Stimulated activated CD8-positive, alpha-beta memory T cell treated with anti-CD3 and anti-CD28 coated beads, Interleukin-2, amount 100 ng/mL, for 48 hours (primary cell): ENCODE measurements at regions not wholly inside any gene's neighbourhood (a gene's known extent, or its start where the extent isn't known, plus 50 kb on each side); places are given as distances from the start of the nearest gene placed in this dataset.
"Not testable (repeated sequence)": the region's sequence is repeated elsewhere in the genome, so short reads cannot be mapped to it uniquely, and the experiment has no call there.

ENCODE experiments used
- DNase-seq, 2 donors: peaks; one replicate each; pipeline ENCODE4 v3.0.0-alpha.2; 2020; ENCODE audit warnings: low read depth in 2 of 2

DNA sequence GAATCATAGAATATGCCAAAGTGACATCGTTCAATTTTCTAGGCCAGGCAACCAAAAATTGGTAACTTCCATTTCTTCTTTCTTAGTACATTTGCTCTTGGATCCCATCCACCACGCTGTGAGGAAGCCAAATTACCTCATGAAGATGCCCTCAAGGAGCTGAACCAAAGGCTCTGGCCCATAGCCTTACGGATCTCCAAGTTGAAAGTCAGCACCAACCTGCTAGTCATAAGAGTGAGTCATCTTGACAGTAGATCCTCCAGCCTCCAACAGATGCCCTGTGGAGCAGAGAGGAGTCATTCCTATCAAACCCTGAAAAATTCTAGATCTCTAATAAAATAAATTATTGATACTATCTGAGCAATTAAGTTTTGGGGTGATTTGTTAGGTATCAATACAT is 322.5 kb upstream of the COL8A1 start:
- no peak for DNase-seq

DNA sequence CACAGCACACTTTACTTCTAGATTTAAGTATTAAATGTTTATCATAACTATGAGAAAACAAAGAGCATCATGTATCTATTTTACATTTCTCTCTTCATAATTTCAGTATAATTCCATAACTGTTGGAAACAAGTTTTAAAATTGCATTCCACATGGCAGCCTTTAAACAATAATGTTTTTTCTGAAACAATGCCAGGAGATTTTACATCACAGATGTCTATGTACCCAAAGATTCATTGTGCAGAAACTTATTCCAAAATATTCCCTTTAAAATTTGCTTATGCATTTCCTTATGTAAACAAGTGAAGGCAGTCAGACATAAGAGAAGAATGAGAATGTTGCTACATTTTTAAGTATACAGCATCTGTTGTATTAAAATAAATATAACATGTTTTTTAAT is 324.9 kb upstream of the COL8A1 start:
- no peak for DNase-seq

DNA sequence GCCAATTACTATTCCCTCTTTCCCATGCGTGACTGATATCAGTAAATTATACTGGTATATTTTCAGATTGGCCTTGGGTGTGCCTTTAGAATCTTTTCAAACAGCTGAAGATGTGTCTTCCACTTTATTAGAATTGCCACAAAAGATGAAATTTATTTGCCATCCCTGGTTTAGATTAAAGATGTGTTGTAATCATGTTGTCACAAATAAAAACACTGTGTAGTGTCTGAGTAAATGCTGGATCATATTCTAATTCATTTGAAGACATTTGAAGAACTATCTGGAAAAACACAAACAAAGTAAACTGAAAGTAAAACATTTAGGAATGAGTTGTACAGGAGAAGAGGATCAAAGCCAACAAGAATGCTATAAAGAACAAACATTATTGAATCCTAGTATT is 339.7 kb upstream of the COL8A1 start:
- DNase-seq = no peak

DNA sequence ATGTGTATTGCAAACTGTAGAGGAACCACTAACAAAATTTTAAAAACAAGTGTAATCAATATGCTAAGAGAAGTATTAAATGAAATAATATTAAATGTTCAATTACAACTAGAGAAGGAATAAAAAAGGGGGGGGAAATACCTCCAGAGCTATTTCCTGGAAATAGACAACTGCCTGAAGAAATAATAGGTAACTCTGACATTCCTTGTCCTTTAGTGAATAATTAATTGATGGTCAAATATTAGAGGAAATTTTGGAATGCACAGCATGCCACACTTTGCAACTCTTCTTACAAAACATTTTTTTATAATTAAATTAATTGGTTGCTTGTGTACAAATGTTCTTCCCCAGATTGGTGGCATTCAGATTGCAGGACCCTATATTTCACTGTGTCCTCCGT is 342.6 kb upstream of the COL8A1 start:
- no peak for DNase-seq

DNA sequence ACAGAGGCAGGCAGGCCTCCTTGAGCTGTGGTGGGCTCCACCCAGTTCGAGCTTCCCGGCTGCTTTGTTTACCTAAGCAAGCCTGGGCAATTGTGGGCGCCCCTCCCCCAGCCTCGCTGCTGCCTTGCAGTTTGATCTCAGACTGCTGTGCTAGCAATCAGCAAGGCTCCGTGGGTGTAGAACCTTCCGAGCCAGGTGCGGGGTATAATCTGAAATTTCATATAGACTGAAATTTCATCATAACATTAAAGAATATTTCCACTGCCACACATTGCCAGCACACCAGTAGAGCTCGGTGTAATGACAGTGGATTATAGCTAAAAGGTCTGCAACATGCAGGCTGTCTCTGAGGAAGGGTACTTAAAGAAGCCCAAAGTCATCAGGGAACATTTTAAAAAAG is 344.3 kb upstream of the COL8A1 start:
- not testable (repeated sequence) for DNase-seq

DNA sequence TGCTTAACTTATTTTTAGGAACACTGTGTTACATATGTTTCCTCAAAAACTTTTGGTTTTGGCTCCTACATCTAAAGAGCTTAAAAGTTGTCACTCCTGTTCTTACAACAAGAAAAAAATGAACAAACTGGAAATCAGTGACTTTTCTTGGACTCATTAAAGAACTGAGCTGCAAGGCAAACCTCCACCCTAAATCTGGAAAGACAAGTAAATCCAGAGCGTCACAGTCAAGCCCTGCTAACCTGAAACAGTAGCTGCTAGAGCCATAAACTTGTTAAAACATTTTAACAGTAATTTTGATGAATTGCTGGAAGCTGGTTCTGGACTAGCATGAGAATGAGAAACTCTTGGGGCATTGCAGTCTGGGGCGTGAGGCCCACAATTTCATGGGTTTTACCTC is 350.5 kb upstream of the COL8A1 start:
- DNase-seq = no peak

DNA sequence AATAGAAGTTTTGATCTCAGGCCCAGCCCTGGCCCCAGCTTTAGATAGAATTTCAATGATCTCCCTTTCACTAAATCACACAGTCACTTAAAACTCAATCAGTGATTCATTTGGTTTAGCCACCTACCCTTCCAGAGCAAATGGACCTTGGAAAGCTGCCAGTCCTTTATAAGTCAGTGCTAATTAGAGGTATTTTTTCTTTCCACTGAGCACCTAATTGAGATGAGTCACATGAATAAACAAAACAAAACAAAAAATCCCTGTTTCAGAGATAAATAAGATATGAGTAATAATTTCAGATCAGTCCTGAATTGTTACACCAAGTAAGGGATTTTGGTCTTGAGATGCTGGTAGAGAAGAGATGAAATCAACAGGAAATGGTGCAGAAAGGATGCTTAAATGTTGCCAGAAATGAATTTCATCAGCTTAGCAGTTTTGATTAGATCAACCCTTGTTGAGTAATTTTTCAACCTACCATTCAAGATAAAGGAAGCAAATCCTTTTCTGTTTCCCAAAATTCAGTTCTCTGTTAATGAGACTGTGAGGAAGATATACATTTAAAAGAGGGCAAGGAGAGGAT is 352.0 kb upstream of the COL8A1 start:
- DNase-seq = no peak

DNA sequence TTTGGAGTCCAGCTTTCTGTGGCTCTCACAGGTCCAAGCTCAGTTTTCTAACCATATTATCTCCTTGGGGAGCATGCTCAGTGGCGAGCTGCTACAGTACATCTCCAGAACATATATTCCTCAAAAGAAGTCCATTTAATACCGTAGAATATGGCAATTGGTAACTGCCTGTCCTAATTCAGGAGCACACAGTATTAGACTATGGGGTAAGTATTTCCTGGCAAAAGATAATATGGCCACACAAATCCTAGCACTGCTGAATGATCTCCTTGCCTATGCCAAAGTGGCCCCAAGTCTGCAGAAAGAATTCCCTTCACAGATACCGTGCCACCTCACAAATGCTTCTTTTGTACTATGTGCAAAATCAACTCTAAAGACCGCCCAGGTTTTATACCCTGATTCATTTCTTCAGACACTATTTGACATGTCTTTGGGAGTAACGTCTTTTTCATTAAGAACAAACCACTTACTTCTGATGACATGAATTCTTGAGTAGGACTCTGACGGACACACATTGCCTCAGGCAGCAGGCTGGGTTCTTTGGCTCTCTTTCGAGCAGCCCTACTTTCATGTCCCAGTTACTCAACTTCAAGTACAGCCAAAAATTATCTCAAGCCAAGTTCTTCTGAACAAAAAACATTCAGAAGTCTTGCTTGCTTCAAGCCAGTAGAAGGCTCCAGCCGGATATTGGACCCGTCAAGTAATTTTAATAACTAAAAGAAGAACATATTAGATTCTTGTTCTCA is 368.3 kb upstream of the DCBLD2 start:
- DNase-seq = no peak

DNA sequence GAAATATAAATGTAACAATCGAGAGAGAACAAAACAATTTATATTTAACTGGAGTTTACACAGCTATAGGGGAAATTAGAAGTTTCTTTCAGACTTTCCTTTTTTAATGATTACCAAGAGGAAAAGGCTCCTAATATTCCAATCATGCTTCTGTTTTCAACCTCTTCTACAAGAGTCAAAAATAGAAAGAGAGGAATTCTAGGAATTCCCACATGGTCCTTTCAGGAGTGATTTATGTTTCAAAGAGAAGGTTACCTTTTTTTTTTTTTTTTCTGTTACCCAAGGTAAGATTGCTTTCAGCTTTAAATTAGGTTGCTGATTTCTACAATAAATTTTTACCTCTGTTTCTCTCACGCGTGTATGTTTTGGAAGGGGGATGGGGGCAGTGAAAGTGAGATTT is 355.3 kb upstream of the DCBLD2 start:
- DNase-seq = no peak

DNA sequence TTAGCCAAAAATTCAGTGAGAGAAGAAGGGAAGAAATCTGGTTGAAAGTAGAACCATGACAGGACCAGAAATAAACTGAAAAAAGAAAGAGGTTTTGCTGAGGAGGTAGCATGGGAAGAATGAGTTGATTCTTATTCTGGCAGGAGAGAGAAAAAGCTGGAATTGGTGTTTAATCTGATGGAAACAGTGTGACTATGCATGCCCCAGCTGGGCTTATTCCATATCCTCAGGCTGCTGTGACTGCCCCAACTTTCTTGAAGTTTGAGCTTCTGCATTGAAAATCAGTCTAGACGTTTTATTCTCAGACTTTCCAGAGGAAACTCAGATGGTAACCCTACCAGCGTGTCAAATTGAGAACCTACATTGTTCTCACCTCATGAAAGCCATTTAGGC is 352.5 kb upstream of the DCBLD2 start:
- DNase-seq = no peak

DNA sequence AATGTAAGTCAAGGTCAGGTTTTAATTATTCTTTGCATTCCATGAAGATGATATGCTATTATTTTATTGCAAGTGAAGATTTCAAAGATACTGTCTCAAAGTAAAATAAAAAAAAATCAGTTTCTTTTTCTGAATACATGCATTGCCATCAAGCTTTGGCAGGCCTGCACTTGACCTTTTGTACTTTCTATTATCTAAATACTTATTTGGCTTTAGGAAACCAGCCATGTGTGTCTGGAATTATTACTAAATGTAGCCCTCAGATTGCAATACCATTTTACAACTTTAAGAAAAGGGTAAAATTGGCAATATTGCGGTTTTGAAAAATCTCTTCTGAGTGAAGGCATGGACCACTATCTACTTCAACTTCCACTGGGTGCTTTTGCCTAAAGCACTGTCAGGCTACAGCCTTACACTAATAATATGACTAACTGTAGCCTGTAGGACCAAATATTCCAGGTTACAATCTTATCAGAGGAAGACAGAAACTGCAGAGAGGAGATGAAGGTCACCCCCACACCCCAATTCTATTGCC is 349.4 kb upstream of the DCBLD2 start:
- no peak for DNase-seq

DNA sequence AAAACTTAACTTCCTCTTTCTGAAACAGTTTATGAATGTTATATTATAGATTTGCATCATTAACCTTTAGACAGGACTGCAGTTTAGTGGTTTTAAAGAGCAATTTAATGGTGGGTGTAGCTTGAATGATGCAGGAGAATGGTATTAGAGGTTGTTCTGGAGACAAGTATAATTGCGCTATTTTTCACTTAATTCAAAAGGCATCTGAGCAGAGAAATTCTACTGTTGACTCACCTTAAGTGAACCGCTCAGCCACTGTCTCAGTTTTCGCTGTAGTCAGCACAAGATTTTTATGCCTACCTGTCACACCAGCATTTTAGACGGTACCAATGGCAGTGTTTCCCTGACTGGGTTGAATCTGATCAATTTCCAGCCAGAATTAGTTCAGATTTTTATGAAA is 348.8 kb upstream of the DCBLD2 start:
- no peak for DNase-seq

DNA sequence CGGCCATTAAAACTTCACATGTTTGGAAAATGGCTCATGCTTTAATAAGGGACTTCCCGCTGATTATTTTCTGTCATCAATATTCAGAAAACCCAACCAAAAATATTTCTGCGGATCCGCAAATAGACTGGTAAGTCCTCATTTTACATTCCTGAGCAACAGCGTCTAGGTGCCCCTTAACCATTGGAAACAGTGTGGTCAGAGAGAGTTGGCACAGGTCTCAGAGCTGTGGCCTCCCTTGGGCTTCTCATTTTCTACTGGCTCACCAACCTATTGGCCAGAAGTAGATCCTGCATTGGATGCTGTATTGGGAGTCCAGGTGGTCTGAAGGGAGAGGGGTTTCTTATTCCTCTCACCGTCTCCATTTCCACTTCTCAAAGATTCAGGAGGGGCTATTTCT is 348.1 kb upstream of the DCBLD2 start:
- DNase-seq = no peak

DNA sequence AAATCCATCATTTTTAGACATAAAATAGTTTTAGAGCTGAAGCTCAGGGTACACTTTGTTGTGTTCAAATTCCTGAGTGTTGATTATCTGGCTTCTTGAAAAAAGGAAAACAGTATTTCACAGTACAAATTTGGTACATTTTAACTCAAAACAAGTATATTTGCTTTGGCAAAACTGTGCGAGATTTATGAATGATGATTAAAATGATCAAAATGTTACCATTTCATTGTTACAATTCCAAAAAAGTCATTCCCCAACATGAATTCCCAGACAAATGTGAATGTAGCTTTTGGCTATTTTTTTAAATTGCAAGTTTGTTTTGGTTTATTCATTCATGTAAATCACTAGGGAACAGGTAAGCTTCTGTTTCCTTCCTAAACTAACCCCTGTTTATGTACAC is 347.4 kb upstream of the DCBLD2 start:
- DNase-seq = no peak

DNA sequence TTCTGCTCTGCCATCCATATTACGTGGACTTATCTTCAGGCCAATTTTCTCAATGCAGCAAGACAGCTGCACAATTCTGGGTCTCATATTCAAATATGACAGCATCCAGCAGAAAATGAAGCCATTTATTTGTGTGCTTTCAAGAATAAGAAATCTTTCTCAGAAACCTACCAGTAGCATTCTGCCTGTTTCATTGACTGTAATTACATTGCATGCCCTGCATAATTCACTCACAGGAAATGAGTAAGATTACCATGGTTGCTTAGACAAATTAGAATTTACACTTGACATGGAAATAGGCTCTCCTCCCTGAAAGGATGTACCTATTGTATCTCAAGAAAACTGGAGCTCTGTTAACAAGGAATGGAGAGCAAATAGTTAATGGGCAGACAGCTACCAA is 346.6 kb upstream of the DCBLD2 start:
- DNase-seq = no peak

DNA sequence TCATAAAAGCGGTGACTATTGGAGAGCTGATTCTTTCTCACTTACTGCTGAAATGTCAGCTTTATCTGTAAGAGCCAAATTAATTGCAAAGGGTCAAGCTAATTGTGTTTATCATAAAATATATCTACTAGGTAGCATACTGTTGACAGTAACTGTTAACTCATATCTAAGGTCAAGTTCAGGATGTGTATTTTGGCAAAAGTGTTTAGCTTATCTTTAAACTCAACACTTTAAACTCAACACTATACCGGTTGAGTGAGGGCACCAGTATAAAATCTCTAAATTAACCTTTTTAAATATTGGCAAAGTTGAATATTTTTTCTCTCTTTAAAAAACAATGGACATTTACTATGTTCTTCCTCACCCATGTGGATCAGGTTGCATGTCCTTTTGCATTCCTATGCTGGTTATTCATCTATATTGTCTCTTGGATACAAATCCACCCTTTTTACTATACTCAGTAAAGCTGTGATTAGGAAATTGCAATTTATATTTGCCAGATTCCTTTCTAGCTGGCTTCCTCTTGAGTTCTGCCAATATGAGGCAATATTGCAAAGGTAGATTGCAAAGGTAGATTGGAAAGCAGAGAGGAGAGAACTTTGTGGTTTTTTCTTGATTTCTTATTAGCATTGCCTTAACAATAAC is 344.6 kb upstream of the DCBLD2 start:
- DNase-seq = no peak

DNA sequence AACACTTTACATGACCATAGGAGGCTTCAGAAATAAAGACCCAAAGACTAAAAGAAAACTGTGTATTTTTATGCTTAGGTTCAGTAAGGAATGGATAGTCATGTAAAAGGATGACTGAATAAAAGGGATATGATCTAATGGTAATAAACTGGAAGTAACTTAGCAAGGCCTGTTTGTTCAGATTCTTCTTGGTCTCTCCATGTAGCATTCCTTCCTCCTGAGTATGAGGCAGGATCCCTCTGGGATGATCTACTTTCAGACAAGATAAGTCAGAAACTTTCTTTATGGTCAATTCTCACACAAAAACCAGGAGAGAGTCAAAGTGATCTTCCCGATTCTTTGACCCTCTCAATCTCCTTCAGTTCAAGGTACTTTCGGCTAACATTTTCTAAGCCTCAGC is 340.8 kb upstream of the DCBLD2 start:
- no peak for DNase-seq

DNA sequence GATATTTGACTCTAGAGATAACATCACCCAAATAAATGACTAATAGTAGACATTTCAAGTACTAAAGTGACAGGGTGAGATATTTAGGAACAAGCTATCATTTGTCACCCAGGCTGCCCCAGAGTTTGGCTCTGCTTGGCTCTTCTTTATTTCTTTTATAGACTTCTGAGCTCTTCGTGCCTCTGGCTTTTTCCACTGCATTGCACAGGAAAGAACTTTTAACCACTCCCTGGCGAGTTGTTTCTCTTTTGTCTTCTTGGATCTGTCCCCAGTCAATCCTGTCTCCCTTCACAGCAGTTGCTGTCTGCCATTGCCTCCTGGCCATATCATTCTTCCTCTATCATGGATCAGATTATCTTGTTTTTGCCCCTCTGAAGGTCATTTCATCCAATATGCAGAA is 339.2 kb upstream of the DCBLD2 start:
- DNase-seq = no peak

DNA sequence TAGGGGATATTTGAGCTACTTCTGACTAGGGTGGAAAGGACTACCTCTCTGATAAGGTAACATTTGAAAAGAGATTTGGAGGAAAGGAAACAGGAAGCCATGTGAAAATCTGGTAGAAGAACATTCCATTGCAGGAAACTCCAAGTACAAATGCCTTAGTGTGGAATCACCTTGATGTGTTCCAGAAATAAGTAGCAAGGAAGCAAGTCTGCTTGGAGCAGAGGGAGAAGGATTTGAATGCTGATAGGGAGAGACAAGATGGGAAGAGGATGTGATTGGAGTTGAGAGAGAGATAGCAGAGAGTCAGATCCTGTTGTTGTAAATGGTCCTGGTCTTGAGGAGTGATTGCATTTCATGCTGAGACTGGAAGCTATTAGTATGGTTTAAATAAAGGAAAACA is 335.1 kb upstream of the DCBLD2 start:
- DNase-seq = no peak

DNA sequence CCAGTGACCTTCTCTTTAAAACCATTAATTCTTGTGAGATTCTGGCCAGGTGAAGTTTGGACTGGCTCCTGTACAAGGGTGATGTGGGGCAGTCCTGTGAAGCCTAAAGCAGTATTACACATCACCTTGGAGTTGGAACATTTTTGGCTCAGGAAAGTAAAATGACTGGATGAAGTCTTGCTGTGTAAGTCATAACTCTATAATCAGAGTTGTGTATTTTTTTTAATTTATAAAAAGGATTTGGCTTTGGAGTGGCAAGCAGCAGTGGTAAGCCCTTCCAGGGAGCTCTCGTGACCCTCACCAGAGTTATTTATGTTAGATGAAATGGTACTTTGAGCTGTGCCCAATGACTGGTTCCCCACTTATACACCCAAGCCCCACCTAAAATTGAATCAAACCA is 331.2 kb upstream of the DCBLD2 start:
- DNase-seq = no peak

DNA sequence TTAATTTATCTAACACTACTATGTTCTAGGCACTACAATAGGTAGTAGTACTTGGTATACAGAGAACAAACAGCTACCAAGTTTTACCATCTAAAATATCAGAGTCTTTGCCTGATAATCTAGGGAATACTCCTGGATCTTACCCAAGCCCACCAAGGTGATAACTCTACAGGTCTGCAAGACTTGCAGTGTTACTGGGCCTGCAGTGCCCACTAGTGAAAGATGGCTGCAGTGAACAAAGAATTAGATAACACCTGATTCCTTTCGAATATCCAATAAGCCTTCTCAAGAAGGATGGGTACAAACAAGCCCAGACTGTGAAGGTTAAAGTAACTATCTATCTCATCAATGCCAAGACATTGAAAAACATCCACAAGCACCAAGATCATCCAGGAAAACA is 317.0 kb upstream of the DCBLD2 start:
- DNase-seq = no peak

DNA sequence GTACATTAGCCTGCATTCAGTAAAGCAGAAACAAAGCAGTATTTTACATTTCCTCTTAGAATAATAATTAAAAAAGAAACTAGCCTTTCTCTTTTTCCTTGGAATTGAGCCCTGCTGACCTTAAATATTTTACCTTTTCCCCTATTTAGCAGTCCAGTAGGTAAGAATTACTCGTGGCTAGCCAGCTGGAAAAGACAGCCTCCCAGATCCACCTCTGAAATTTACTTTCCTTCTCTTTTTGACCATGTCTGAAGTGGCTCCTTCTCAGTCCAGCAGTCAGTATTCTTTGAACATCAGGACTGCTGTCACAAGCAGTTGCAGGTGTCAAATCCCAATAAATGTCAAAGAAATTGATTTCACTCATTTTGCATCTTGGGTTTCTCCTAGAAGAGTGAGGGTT is 311.5 kb upstream of the DCBLD2 start:
- DNase-seq = no peak

DNA sequence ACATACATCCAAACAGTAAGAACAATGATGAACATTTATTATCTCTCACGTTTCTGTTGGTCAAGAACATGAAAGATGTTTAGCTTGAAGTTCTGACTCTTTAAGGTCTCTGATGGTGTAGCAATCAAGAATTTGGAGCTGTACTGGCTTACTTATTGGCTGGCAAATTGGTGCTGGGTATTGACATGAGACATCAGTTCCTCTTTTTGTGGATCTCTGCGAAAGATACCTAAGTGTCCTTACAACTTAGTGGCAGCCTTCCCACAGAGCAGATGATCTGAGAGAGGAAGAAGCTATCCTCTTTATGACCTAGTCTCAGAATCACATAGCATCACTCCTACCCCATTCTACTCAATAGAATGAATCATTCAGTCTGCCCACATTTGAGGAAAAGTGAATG is 309.8 kb upstream of the DCBLD2 start:
- no peak for DNase-seq
